Transverse colon (tissue), 4 donors: ENCODE measurements at regions not wholly inside any gene's neighbourhood (a gene's known extent, or its start where the extent isn't known, plus 50 kb on each side); places are given as distances from the start of the nearest gene placed in this dataset.

Experiments
- DNase-seq: peaks from one replicate; pipeline ENCODE4 v3.0.0-alpha.2; 2019
- H3K27ac ChIP-seq, 4 donors: fragments of 200-600 bp; sonication (generic); 2 replicates each; pipeline ENCODE4 v1.5.1; 2016 to 2018; ENCODE audit warnings: inconsistent platforms in 4 of 4
- H3K27me3 ChIP-seq: fragments of 200-600 bp; sonication (generic); 2 replicates; pipeline ENCODE4 v1.5.1; 2017; ENCODE audit warnings: inconsistent platforms
- H3K36me3 ChIP-seq, 4 donors: fragments of 200-600 bp; sonication (generic); 2 replicates each; pipeline ENCODE4 v1.5.1; 2017 to 2019; ENCODE audit warnings: inconsistent platforms in 4 of 4
- H3K4me1 ChIP-seq, 4 donors: fragments of 200-600 bp; sonication (generic); 2 replicates each; pipeline ENCODE4 v1.5.1; 2017 to 2020; ENCODE audit warnings: inconsistent platforms in 4 of 4
- H3K4me3 ChIP-seq, 4 donors: fragments of 200-600 bp; sonication (generic); 1 replicate in 1 of 4; 2 replicates in 3 of 4; pipeline versions ENCODE4 v1.5.1 to v1.6.1; 2017 to 2019; ENCODE audit warnings: inconsistent platforms in 4 of 4
- H3K9me3 ChIP-seq, 2 donors: fragments of 200-600 bp; sonication (generic); 2 replicates each; pipeline ENCODE4 v1.5.1; 2017 to 2019; ENCODE audit warnings: inconsistent platforms in 2 of 2
- CTCF ChIP-seq, 5 experiments: fragments of 200-600 bp in 3 of 5; fragments of 450-650 bp in 2 of 5; sonication (generic) in 3 of 5; IDR thresholded peaks; 1 replicate in 2 of 5; 2 replicates in 3 of 5; pipeline ENCODE4 v1.5.1; 2016 to 2017; ENCODE audit warnings: antibody characterized with exemption in 5 of 5, inconsistent platforms in 3 of 5, mild to moderate bottlenecking in 2 of 5, moderate library complexity in 1 of 5
- EP300 ChIP-seq: sonication (generic); formaldehyde crosslinking; IDR thresholded peaks from one replicate; pipeline ENCODE4 v1.6.1; 2017; ENCODE audit warnings: antibody characterized with exemption, low read depth
- POLR2A ChIP-seq: fragments of 450-650 bp; IDR thresholded peaks from one replicate; pipeline ENCODE4 v1.6.1; 2016; ENCODE audit warnings: antibody characterized with exemption, mild to moderate bottlenecking, moderate library complexity
- POLR2AphosphoS5 ChIP-seq, 3 donors: sonication (generic); formaldehyde crosslinking; IDR thresholded peaks; one replicate each; pipeline ENCODE4 v1.6.1; 2016; ENCODE audit warnings: antibody characterized with exemption in 3 of 3
- WGBS, 2 donors: methylation state at CpG; one replicate each; pipeline ENCODE4 v1.1.5; 2018; ENCODE audit warnings: low coverage in 1 of 2; 5-methylcytosine and 5-hydroxymethylcytosine counted together
- in situ Hi-C, 4 donors: fragments of 200-750 bp; cut with MboI; loops; one replicate each; pipeline versions ENCODE4 v1.15.0 to v1.15.1; 2017; ENCODE audit warnings: low sequenced_read_pairs in 3 of 4, low pct_ligation_motif_present in 1 of 4, low pct_unique_long_range_greater_than_20kb in 1 of 4
- intact Hi-C: fragments of 100-400 bp; cut with DNase I; formaldehyde crosslinking; loops from one replicate; pipeline ENCODE4 v1.15.1; 2023; ENCODE audit warnings: low total_unique reads

GRCh38 chr14:65329481-65329880, 83.0 kb upstream of the FUT8 start:
- Histone ChIP-seq H3K27ac (peak overlapping the region in 1 of 4 donors; percentile 3), H3K36me3 (no peaks in the 10 kb centered on the region), H3K4me3 (no peak overlapping the region), H3K9me3 (no peaks in the 10 kb centered on the region), H3K4me1 (peaks cover 9 to 20% (median 10%) of the 10 kb centered on the region in 4 donors), H3K27me3 (no peaks in the 10 kb centered on the region)
- in situ Hi-C loops = no loop called here
- 90 to 97% methylated on average over 2 of the region's 2 CpGs for WGBS, 2 donors
- DNase-seq = no peak
- TF ChIP-seq POLR2A = no peak
- TF ChIP-seq POLR2AphosphoS5 (IDR thresholded peaks at IDR 0.05) = no peak
- no peak for TF ChIP-seq CTCF (IDR thresholded peaks at IDR 0.05)
- no peak for TF ChIP-seq EP300
- intact Hi-C loops = no loop called here

DNA sequence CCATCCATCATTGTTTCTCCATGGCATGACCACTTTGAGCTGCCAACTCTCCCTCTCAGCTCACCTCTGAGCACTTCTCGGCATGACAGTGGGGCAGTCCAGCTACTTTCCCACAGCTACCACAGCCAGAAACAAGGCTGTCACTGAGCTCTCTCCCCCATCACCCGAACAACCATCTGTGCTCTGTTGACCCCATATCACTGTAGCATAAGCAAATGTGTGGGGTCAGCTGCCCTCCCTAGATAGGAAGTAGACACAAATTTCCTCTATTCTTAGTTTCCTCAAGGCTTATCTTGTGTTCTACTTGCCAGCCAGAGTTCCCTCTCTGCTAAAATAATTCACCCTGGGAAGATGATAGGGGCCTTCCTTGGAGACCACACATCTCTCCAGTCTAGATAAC, 82.6 kb upstream of the FUT8 start:
- Histone ChIP-seq H3K9me3 (no peaks in the 10 kb centered on the region), H3K4me1 (peaks cover 13 to 24% (median 14%) of the 10 kb centered on the region in 4 donors), H3K36me3 (no peaks in the 10 kb centered on the region), H3K27me3 (no peaks in the 10 kb centered on the region), H3K27ac (peak overlapping the region in 1 of 4 donors; percentile 27), H3K4me3 (no peak overlapping the region)
- TF ChIP-seq POLR2A (no peak), POLR2AphosphoS5 (IDR thresholded peaks at IDR 0.05) (no peak)
- intact Hi-C loops = no loop called here
- WGBS, 2 donors = 71% methylated on average over 2 of the region's 2 CpGs; no CpG with 5 or more reads in 1 of the 2 donors
- peak; percentile 23 for DNase-seq
- in situ Hi-C loops = no loop called here

DNA sequence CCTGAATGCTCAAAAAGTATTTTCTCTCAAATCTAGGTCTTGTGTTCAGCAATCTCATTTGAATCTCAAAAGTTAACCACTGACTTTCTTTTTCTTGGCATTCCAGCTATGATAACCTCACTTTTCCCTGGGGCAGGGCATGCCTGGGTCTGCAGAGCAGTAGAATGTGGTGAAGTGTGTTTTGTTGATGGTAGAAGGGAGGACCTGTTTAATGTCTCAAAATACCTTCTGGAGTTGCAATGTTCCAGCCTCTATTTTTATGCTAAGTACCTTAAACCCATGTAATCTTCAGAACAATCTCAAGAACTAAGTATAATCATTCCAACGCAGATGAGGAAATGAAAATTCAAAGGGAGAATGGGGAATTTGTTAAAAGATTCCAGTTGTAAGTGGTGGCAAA, 82.1 kb upstream of the FUT8 start:
- intact Hi-C loops (no loop called here), in situ Hi-C loops (no loop called here)
- peaks cover 18 to 30% (median 19%) of the 10 kb centered on the region in 4 donors for H3K4me1 ChIP-seq
- H3K27ac ChIP-seq = peak overlapping the region in 1 of 4 donors; percentile 27
- no peaks in the 10 kb centered on the region for H3K27me3 ChIP-seq
- TF ChIP-seq POLR2A = no peak
- no peak for TF ChIP-seq POLR2AphosphoS5 (IDR thresholded peaks at IDR 0.05)
- TF ChIP-seq EP300 = no peak
- TF ChIP-seq CTCF (IDR thresholded peaks at IDR 0.05) = no peak
- no peak overlapping the region for H3K4me3 ChIP-seq
- H3K9me3 ChIP-seq = no peaks in the 10 kb centered on the region
- H3K36me3 ChIP-seq = no peaks in the 10 kb centered on the region
- DNase-seq = no peak
- WGBS, 2 donors = 20 to 53% methylated on average over 1 of the region's 1 CpG

GRCh38 chr14:65331652-65332051, 80.9 kb upstream of the FUT8 start:
- H3K4me3 ChIP-seq = no peak overlapping the region
- H3K27ac ChIP-seq = no peak overlapping the region
- in situ Hi-C loops = no loop called here
- H3K36me3 ChIP-seq = no peaks in the 10 kb centered on the region
- intact Hi-C loops = no loop called here
- H3K9me3 ChIP-seq = no peaks in the 10 kb centered on the region
- no peak for DNase-seq
- TF ChIP-seq POLR2AphosphoS5 (IDR thresholded peaks at IDR 0.05) (no peak), EP300 (no peak), CTCF (IDR thresholded peaks at IDR 0.05) (no peak), POLR2A (no peak)
- 93 to 100% methylated on average over 3 of the region's 3 CpGs for WGBS, 2 donors
- no peaks in the 10 kb centered on the region for H3K27me3 ChIP-seq
- H3K4me1 ChIP-seq = peaks cover 28 to 42% (median 31%) of the 10 kb centered on the region in 4 donors
